ENCODE measurements at regions not wholly inside any gene's neighbourhood (a gene's known extent, or its start where the extent isn't known, plus 50 kb on each side); places are given as distances from the start of the nearest gene placed in this dataset.

DNA sequence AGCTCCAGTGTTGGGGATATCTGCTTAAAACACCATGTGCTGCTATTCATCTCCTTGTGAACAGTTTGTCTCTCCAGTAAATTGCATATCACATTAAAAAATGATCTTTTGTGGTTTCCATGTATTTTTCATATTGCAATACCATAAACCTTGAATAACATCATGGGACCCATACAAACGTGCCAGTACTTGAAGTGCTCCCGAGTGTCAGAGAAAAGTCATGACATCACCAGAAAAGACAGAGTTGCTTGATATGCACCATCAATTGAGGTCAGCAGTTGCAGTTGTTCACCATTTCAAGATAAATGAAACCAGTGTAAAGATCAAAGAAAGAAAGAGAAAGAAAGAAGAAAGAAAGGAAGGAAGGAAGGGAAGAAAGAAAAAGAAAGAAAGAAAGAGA lies 278.6 kb downstream of the ZNF621 start:
- H4K20me1 ChIP-seq (ENCODE audit: insufficient read depth, low read length): no peaks in the 10 kb centered on the region
- H3K36me3 ChIP-seq (ENCODE audit: insufficient read depth, low read length): no peaks in the 10 kb centered on the region
- H3K27me3 ChIP-seq (ENCODE audit: insufficient read depth, low read length): no peaks in the 10 kb centered on the region
- no peak overlapping the region for H3K4me3 ChIP-seq (ENCODE audit: insufficient read depth, low read length)
- H3K27ac ChIP-seq (ENCODE audit: low read depth, low read length): no peak overlapping the region
- H3K9me3 ChIP-seq (ENCODE audit: low read depth, low read length): no peaks in the 10 kb centered on the region
- H2AFZ ChIP-seq (ENCODE audit: low read length): no peak overlapping the region
- H3K79me2 ChIP-seq (ENCODE audit: insufficient read depth, low read length): no peaks in the 10 kb centered on the region
- TF ChIP-seq, protein P1, sequence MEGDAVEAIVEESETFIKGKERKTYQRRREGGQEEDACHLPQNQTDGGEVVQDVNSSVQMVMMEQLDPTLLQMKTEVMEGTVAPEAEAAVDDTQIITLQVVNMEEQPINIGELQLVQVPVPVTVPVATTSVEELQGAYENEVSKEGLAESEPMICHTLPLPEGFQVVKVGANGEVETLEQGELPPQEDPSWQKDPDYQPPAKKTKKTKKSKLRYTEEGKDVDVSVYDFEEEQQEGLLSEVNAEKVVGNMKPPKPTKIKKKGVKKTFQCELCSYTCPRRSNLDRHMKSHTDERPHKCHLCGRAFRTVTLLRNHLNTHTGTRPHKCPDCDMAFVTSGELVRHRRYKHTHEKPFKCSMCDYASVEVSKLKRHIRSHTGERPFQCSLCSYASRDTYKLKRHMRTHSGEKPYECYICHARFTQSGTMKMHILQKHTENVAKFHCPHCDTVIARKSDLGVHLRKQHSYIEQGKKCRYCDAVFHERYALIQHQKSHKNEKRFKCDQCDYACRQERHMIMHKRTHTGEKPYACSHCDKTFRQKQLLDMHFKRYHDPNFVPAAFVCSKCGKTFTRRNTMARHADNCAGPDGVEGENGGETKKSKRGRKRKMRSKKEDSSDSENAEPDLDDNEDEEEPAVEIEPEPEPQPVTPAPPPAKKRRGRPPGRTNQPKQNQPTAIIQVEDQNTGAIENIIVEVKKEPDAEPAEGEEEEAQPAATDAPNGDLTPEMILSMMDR (IDR thresholded peaks at IDR 0.05; ENCODE audit: extremely low read depth, low read depth, low read length): no peak
- DNase-seq (ENCODE audit: insufficient read length, low spot score, missing footprints): no peak
- peaks cover 12% of the 10 kb centered on the region for H3K4me1 ChIP-seq (ENCODE audit: insufficient read depth, low read length)
- H3K4me2 ChIP-seq (ENCODE audit: insufficient read depth, low read length): no peak overlapping the region

DNA sequence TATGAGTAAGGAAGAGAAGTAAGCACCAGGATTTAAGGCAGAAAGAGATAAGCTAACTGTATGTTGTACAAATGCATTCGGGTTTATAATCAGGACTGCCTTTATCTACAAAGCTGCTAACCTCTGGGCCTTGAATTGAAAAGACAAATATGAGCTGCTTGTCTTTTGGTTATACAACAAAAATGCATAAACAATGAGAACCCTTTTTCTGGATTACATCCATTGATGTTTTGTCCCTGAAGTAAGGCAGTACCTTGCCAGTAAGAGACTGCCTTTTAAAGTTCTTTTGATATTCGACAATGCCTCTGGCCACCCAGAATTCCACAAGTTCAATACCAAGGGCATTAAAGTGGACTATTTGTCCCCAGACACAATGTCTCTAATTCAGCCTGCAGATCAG lies 280.7 kb downstream of the ZNF621 start:
- H3K79me2 ChIP-seq (ENCODE audit: insufficient read depth, low read length): no peaks in the 10 kb centered on the region
- H3K27ac ChIP-seq (ENCODE audit: low read depth, low read length): no peak overlapping the region
- TF ChIP-seq, protein P1 (IDR thresholded peaks at IDR 0.05; ENCODE audit: extremely low read depth, low read depth, low read length): no peak
- DNase-seq (ENCODE audit: insufficient read length, low spot score, missing footprints): no peak
- H4K20me1 ChIP-seq (ENCODE audit: insufficient read depth, low read length): no peaks in the 10 kb centered on the region
- H3K27me3 ChIP-seq (ENCODE audit: insufficient read depth, low read length): no peaks in the 10 kb centered on the region
- peaks cover 9% of the 10 kb centered on the region for H3K4me1 ChIP-seq (ENCODE audit: insufficient read depth, low read length)
- H3K36me3 ChIP-seq (ENCODE audit: insufficient read depth, low read length): no peaks in the 10 kb centered on the region
- H2AFZ ChIP-seq (ENCODE audit: low read length): no peak overlapping the region
- no peak overlapping the region for H3K4me3 ChIP-seq (ENCODE audit: insufficient read depth, low read length)
- no peaks in the 10 kb centered on the region for H3K9me3 ChIP-seq (ENCODE audit: low read depth, low read length)
- H3K4me2 ChIP-seq (ENCODE audit: insufficient read depth, low read length): no peak overlapping the region

DNA sequence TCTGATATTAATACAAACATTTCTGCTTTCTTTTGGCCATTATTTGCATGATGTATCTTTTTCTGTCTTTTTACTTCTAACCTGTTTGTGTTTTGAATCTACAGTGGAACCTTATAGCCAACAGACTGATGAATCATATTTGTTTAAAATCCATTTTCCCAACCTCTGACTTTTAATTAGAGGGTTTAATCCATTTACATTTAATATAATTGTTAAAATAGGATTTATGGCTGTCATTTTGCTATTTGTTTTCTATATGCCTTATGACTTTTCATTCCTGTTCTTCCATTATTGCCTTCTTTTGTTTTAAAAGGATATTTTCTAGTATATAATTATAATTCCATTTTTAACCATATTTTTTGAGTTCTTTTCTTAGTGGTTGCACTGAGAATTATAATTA lies 286.1 kb downstream of the ZNF621 start:
- H3K4me2 ChIP-seq (ENCODE audit: insufficient read depth, low read length): no peak overlapping the region
- TF ChIP-seq, protein P1 (IDR thresholded peaks at IDR 0.05; ENCODE audit: extremely low read depth, low read depth, low read length): no peak
- no peaks in the 10 kb centered on the region for H3K4me1 ChIP-seq (ENCODE audit: insufficient read depth, low read length)
- H2AFZ ChIP-seq (ENCODE audit: low read length): no peak overlapping the region
- H4K20me1 ChIP-seq (ENCODE audit: insufficient read depth, low read length): no peaks in the 10 kb centered on the region
- no peaks in the 10 kb centered on the region for H3K36me3 ChIP-seq (ENCODE audit: insufficient read depth, low read length)
- H3K9me3 ChIP-seq (ENCODE audit: low read depth, low read length): no peaks in the 10 kb centered on the region
- no peak overlapping the region for H3K27ac ChIP-seq (ENCODE audit: low read depth, low read length)
- no peaks in the 10 kb centered on the region for H3K79me2 ChIP-seq (ENCODE audit: insufficient read depth, low read length)
- DNase-seq (ENCODE audit: insufficient read length, low spot score, missing footprints): no peak
- H3K4me3 ChIP-seq (ENCODE audit: insufficient read depth, low read length): no peak overlapping the region
- no peaks in the 10 kb centered on the region for H3K27me3 ChIP-seq (ENCODE audit: insufficient read depth, low read length)

DNA sequence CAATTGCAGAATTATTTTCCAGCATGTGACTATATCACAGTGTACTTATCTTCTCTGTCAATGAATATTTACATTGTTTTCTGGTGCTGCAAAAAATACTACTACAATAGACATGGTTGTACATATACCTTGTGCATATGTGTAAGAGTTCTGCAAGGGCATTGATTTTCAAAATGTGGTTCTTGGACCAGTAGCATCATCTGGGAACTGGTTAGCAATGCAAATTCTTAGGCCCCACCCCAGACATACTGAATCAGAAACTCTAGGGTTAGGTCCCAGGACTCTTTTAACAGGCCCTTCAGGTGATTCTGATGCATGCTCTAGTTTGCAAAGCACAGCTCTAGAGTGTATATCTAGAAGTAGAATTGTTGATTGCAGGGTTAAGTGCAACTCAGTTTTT lies 292.3 kb downstream of the ZNF621 start:
- Histone ChIP-seq H3K4me1 (ENCODE audit: insufficient read depth, low read length) (no peaks in the 10 kb centered on the region), H3K4me3 (ENCODE audit: insufficient read depth, low read length) (no peak overlapping the region), H3K79me2 (ENCODE audit: insufficient read depth, low read length) (no peaks in the 10 kb centered on the region), H3K27me3 (ENCODE audit: insufficient read depth, low read length) (no peaks in the 10 kb centered on the region), H3K4me2 (ENCODE audit: insufficient read depth, low read length) (no peak overlapping the region), H3K27ac (ENCODE audit: low read depth, low read length) (no peak overlapping the region), H3K36me3 (ENCODE audit: insufficient read depth, low read length) (no peaks in the 10 kb centered on the region), H4K20me1 (ENCODE audit: insufficient read depth, low read length) (no peaks in the 10 kb centered on the region), H3K9me3 (ENCODE audit: low read depth, low read length) (no peaks in the 10 kb centered on the region), H2AFZ (ENCODE audit: low read length) (no peak overlapping the region)
- no peak for DNase-seq (ENCODE audit: insufficient read length, low spot score, missing footprints)
- TF ChIP-seq, protein P1 (IDR thresholded peaks at IDR 0.05; ENCODE audit: extremely low read depth, low read depth, low read length): no peak
